Neural cell (in vitro differentiated cells): ENCODE measurements at regions not wholly inside any gene's neighbourhood (a gene's known extent, or its start where the extent isn't known, plus 50 kb on each side); places are given as distances from the start of the nearest gene placed in this dataset.
"Not testable (repeated sequence)": the region's sequence is repeated elsewhere in the genome, so short reads cannot be mapped to it uniquely, and the experiment has no call there.

Experiments
- H2AFZ ChIP-seq: fragments of 200-600, 300-800 bp; sonication (generic), shearing (Covaris generic); 2 replicates; pipeline ENCODE4 v1.6.0; 2014; ENCODE audit warnings: low read depth, mild to moderate bottlenecking, antibody characterized with exemption, low read length, moderate library complexity
- H3F3A ChIP-seq: fragments of 200-600 bp; shearing (Covaris generic); 2 replicates; pipeline ENCODE4 v1.6.1; 2016; ENCODE audit warnings: mild to moderate bottlenecking, moderate library complexity, mixed read lengths, antibody characterized with exemption, low read length; ENCODE audit not compliant: insufficient read depth, poor library complexity, severe bottlenecking
- H3K27ac ChIP-seq: fragments of 200-600, 300-800 bp; sonication (generic), shearing (Covaris generic); 2 replicates; pipeline ENCODE4 v1.5.1; 2014; ENCODE audit warnings: mild to moderate bottlenecking, low read length, moderate library complexity
- H3K27me3 ChIP-seq: fragments of 300-800, 200-600 bp; sonication (generic), shearing (Covaris generic); 2 replicates; pipeline ENCODE4 v1.6.0; 2014; ENCODE audit warnings: mild to moderate bottlenecking, low read depth, low read length, moderate library complexity; ENCODE audit not compliant: insufficient read depth
- H3K36me3 ChIP-seq: fragments of 300-800, 200-600 bp; sonication (generic), shearing (Covaris generic); 2 replicates; pipeline ENCODE4 v1.5.1; 2014; ENCODE audit warnings: mild to moderate bottlenecking, antibody characterized with exemption, low read length, moderate library complexity; ENCODE audit not compliant: insufficient read depth
- H3K4me2 ChIP-seq: fragments of 300-800, 200-600 bp; sonication (generic), shearing (Covaris generic); 2 replicates; pipeline ENCODE4 v1.6.0; 2014; ENCODE audit warnings: mild to moderate bottlenecking, low read length
- H3K4me3 ChIP-seq: fragments of 300-800, 200-600 bp; sonication (generic), shearing (Covaris generic); 2 replicates; pipeline ENCODE4 v1.5.1; 2014; ENCODE audit warnings: mild to moderate bottlenecking, low read length, moderate library complexity
- H3K79me2 ChIP-seq: fragments of 200-600 bp; shearing (Covaris generic); replicated peaks from 2 replicates; pipeline ENCODE4 v1.6.0; 2014; ENCODE audit warnings: mild to moderate bottlenecking, low read length, moderate library complexity; ENCODE audit not compliant: insufficient read depth
- H3K9ac ChIP-seq: fragments of 300-800, 200-600 bp; sonication (generic), shearing (Covaris generic); 2 replicates; pipeline ENCODE4 v1.6.1; 2016; ENCODE audit warnings: mild to moderate bottlenecking, low read length, mixed read lengths
- H3K9me2 ChIP-seq: fragments of 200-600 bp; shearing (Covaris generic); 2 replicates; pipeline ENCODE4 v1.6.1; 2016; ENCODE audit warnings: mild to moderate bottlenecking, low read length, mixed read lengths; ENCODE audit not compliant: insufficient read depth
- H3K9me3 ChIP-seq: fragments of 200-600, 300-800 bp; sonication (generic), shearing (Covaris generic); 2 replicates; pipeline ENCODE4 v1.6.1; 2016; ENCODE audit warnings: mild to moderate bottlenecking, mixed run types, low read length, moderate library complexity, mixed read lengths
- H4K20me1 ChIP-seq: fragments of 200-600 bp; shearing (Covaris generic); 2 replicates; pipeline ENCODE4 v1.6.1; 2016; ENCODE audit warnings: mild to moderate bottlenecking, mixed run types; ENCODE audit not compliant: insufficient read depth
- CTCF ChIP-seq: fragments of 450-650 bp; IDR thresholded peaks from 2 replicates; pipeline ENCODE4 v1.5.1; 2014; ENCODE audit warnings: antibody characterized with exemption, mild to moderate bottlenecking, moderate library complexity; ENCODE audit not compliant: poor library complexity, severe bottlenecking
- EP300 ChIP-seq: fragments of 450-650 bp; conservative IDR thresholded peaks from 2 replicates; pipeline ENCODE4 v1.6.1; 2014; ENCODE audit warnings: antibody characterized with exemption, mild to moderate bottlenecking, moderate library complexity; ENCODE audit not compliant: poor library complexity, severe bottlenecking
- EZH2 ChIP-seq: fragments of 200-600, 300-800 bp; shearing (Covaris generic), sonication (generic); IDR thresholded peaks from 2 replicates; pipeline ENCODE4 v1.6.1; 2014; ENCODE audit warnings: antibody characterized with exemption, low read length, borderline replicate concordance, mild to moderate bottlenecking; ENCODE audit not compliant: insufficient read depth, poor library complexity, severe bottlenecking
- POLR2AphosphoS5 ChIP-seq: IDR thresholded peaks from 2 replicates; pipeline ENCODE4 v1.6.1; 2012
- RAD21 ChIP-seq: fragments of 450-650 bp; conservative IDR thresholded peaks from 2 replicates; pipeline ENCODE4 v1.6.1; 2014; ENCODE audit warnings: antibody characterized with exemption, mild to moderate bottlenecking, moderate library complexity
- REST ChIP-seq: IDR thresholded peaks from 2 replicates; pipeline ENCODE4 v1.6.1; 2012; ENCODE audit warnings: borderline replicate concordance
- SMC3 ChIP-seq: fragments of 450-650 bp; conservative IDR thresholded peaks from 2 replicates; pipeline ENCODE4 v1.6.1; 2014; ENCODE audit warnings: antibody characterized with exemption, mild to moderate bottlenecking, moderate library complexity; ENCODE audit not compliant: poor library complexity
- TAF1 ChIP-seq: IDR thresholded peaks from 2 replicates; pipeline ENCODE4 v1.6.1; 2012; ENCODE audit warnings: low read depth

- no peak overlapping the region for H3K27ac ChIP-seq
- H3K9me2 ChIP-seq = no peaks in the 10 kb centered on the region
- TF ChIP-seq EZH2 (no peak), REST (no peak), EP300 (no peak), SMC3 (no peak), TAF1 (no peak), CTCF (no peak), RAD21 (no peak)
- no peak overlapping the region for H3K9ac ChIP-seq
- no peaks in the 10 kb centered on the region for H3K79me2 ChIP-seq
- H4K20me1 ChIP-seq = no peaks in the 10 kb centered on the region
- H3K9me3 ChIP-seq = no peaks in the 10 kb centered on the region
- no peak overlapping the region for H2AFZ ChIP-seq
- H3K27me3 ChIP-seq = peaks cover 26% of the 10 kb centered on the region
- no peaks in the 10 kb centered on the region for H3K36me3 ChIP-seq
- H3K4me3 ChIP-seq = peak overlapping the region; percentile 94
- no peak overlapping the region for H3K4me2 ChIP-seq
- no peaks in the 10 kb centered on the region for H3F3A ChIP-seq
These were observed 99.3 kb upstream of the IGF1R start for GRCh38 chr15:98549003-98549402.

GRCh38 chr15:98549741-98550140, 98.6 kb upstream of the IGF1R start:
- no peak overlapping the region for H2AFZ ChIP-seq
- no peaks in the 10 kb centered on the region for H3K9me2 ChIP-seq
- H3K27ac ChIP-seq = no peak overlapping the region
- no peak overlapping the region for H3K9ac ChIP-seq
- no peaks in the 10 kb centered on the region for H3K9me3 ChIP-seq
- TF ChIP-seq TAF1 (no peak), SMC3 (no peak), CTCF (no peak), EZH2 (no peak), POLR2AphosphoS5 (no peak)
- no peaks in the 10 kb centered on the region for H4K20me1 ChIP-seq
- no peaks in the 10 kb centered on the region for H3F3A ChIP-seq
- no peak overlapping the region for H3K4me2 ChIP-seq
- no peaks in the 10 kb centered on the region for H3K36me3 ChIP-seq
- H3K4me3 ChIP-seq = no peak overlapping the region
- no peaks in the 10 kb centered on the region for H3K79me2 ChIP-seq
- H3K27me3 ChIP-seq = peaks cover 26% of the 10 kb centered on the region

- H3K27ac ChIP-seq, H3K9ac ChIP-seq, H2AFZ ChIP-seq, H3K9me3 ChIP-seq, H4K20me1 ChIP-seq, H3K4me2 ChIP-seq, H3K4me3 ChIP-seq, H3K79me2 ChIP-seq, H3K36me3 ChIP-seq, H3F3A ChIP-seq, H3K9me2 ChIP-seq: not testable (repeated sequence)
- peaks cover 26% of the 10 kb centered on the region for H3K27me3 ChIP-seq
These were observed 98.0 kb upstream of the IGF1R start for GRCh38 chr15:98550363-98550762.
